A673 (cell line): ENCODE measurements at regions not wholly inside any gene's neighbourhood (a gene's known extent, or its start where the extent isn't known, plus 50 kb on each side); places are given as distances from the start of the nearest gene placed in this dataset.
A peak's percentile ranks its signal among the peaks of the same experiment; 100 is the strongest.
"Not testable (repeated sequence)": the region's sequence is repeated elsewhere in the genome, so short reads cannot be mapped to it uniquely, and the experiment has no call there.

Experiments used
- BruUV-seq: library from RNA; stranded (reverse); fragments of 400-500 nt; replicated peaks from 2 replicates; lab custom pipeline; 2021; lab: Mats Ljungman, UMichigan
- CTCF ChIA-PET: fragments of 300-600 bp; sonication (Branson Sonifier 250); formaldehyde crosslinking; loops from one replicate; lab custom pipeline; 2022; ENCODE audit warnings: antibody characterized with exemption; lab: Charles Lee
- POLR2A ChIA-PET: fragments of 300-600 bp; sonication (Branson Sonifier 250); formaldehyde crosslinking; loops from one replicate; lab custom pipeline; 2022; ENCODE audit warnings: antibody characterized with exemption; ENCODE audit not compliant: low non-redundant PET; lab: Charles Lee
- DNase-seq: peaks from one replicate; pipeline ENCODE4 v3.0.0-alpha.2; 2015; ENCODE audit warnings: low spot score
- H3K27ac ChIP-seq: fragments of 200-600 bp; sonication (generic); 2 replicates; pipeline ENCODE4 v1.5.1; 2016; ENCODE audit warnings: mixed run types, low read depth, mild to moderate bottlenecking, mixed read lengths, antibody characterized with exemption, low read length; ENCODE audit not compliant: poor library complexity, severe bottlenecking
- H3K27me3 ChIP-seq: fragments of 200-600 bp; sonication (generic); replicated peaks from 2 replicates; pipeline ENCODE4 v1.6.1; 2017; ENCODE audit warnings: mixed run types, low read depth, mild to moderate bottlenecking, mixed read lengths, antibody characterized with exemption, low read length; ENCODE audit not compliant: insufficient read depth, poor library complexity
- H3K36me3 ChIP-seq: fragments of 200-600 bp; sonication (generic); 2 replicates; pipeline ENCODE4 v1.6.1; 2016; ENCODE audit warnings: mixed run types, mild to moderate bottlenecking, mixed read lengths, antibody characterized with exemption, low read length; ENCODE audit not compliant: insufficient read depth, poor library complexity, severe bottlenecking
- H3K4me1 ChIP-seq: fragments of 200-600 bp; sonication (generic); 2 replicates; pipeline ENCODE4 v1.6.1; 2017; ENCODE audit warnings: mixed run types, mild to moderate bottlenecking, mixed read lengths, antibody characterized with exemption, low read length; ENCODE audit not compliant: insufficient read depth, poor library complexity, severe bottlenecking
- H3K4me3 ChIP-seq: fragments of 200-600 bp; sonication (generic); 2 replicates; pipeline ENCODE4 v1.5.1; 2016; ENCODE audit warnings: low read depth, mixed run types, mild to moderate bottlenecking, mixed read lengths, low read length; ENCODE audit not compliant: poor library complexity, severe bottlenecking
- H3K9me3 ChIP-seq: fragments of 200-600 bp; sonication (generic); 2 replicates; pipeline ENCODE4 v1.6.1; 2016; ENCODE audit warnings: mixed run types, low read depth, mild to moderate bottlenecking, mixed read lengths, antibody characterized with exemption, low read length; ENCODE audit not compliant: poor library complexity, severe bottlenecking
- CTCF ChIP-seq: fragments of 300-800, 200-600 bp; sonication (generic); conservative IDR thresholded peaks from 2 replicates; pipeline ENCODE4 v1.5.1; 2017; ENCODE audit warnings: low read depth, mild to moderate bottlenecking, antibody characterized with exemption, low read length, moderate library complexity, mixed read lengths
- EZH2 ChIP-seq: fragments of 200-600 bp; sonication (generic); IDR thresholded peaks from 2 replicates; pipeline ENCODE4 v1.6.1; 2017; ENCODE audit warnings: borderline replicate concordance, low read depth, mild to moderate bottlenecking, mixed read lengths, antibody characterized with exemption, low read length; ENCODE audit not compliant: poor library complexity, severe bottlenecking
- intact Hi-C: fragments of 100-400 bp; cut with micrococcal nuclease; formaldehyde crosslinking; loops from one replicate; pipeline ENCODE4 v1.10.0; 2022; ENCODE audit not compliant: unreplicated experiment

- POLR2A ChIA-PET: interaction anchor here (0.6 kb wide), 1 partner anchor 12 kb away, joined by 4 read pairs; no protein-coding TSS in a partner anchor
- CTCF ChIA-PET: interaction anchor here (0.7 kb wide), 1 partner anchor 19 kb away, joined by 3 read pairs; no protein-coding TSS in a partner anchor
- peak; percentile 90 for DNase-seq
- no peak overlapping the region for H3K4me3 ChIP-seq
- no peaks in the 10 kb centered on the region for H3K9me3 ChIP-seq
- peak overlapping the region; percentile 93 for H3K27ac ChIP-seq
- H3K36me3 ChIP-seq: no peaks in the 10 kb centered on the region
- H3K27me3 ChIP-seq: no peaks in the 10 kb centered on the region
- H3K4me1 ChIP-seq: peaks cover 52% of the 10 kb centered on the region
- intact Hi-C loops: loop anchor here (2.0 to 10.0 kb wide), 4 partner anchors 69 to 761 kb away; partner anchors contain the start of gene DAPK1
- no TSS peak for BruUV-seq
- TF ChIP-seq EZH2: no peak
- no peak for TF ChIP-seq CTCF
Observed at GRCh38 chr9:87405677-87406542, 91.8 kb upstream of the DAPK1 start.

- DNase-seq: no peak
- Histone ChIP-seq H3K4me3 (no peak overlapping the region), H3K9me3 (no peaks in the 10 kb centered on the region), H3K4me1 (peaks cover 52% of the 10 kb centered on the region), H3K27ac (peak overlapping the region; percentile 93), H3K36me3 (no peaks in the 10 kb centered on the region), H3K27me3 (no peaks in the 10 kb centered on the region)
- TF ChIP-seq EZH2 (no peak), CTCF (no peak)
- BruUV-seq: no TSS peak
- intact Hi-C loops: loop anchor here (2.0 to 10.0 kb wide), 4 partner anchors 70 to 762 kb away; partner anchors contain the start of gene DAPK1
- POLR2A ChIA-PET: no interaction called here
- CTCF ChIA-PET: no interaction called here
Observed at GRCh38 chr9:87406543-87407166, 91.0 kb upstream of the DAPK1 start.

- H3K27me3 ChIP-seq, POLR2A ChIA-PET, DNase-seq, H3K4me3 ChIP-seq, BruUV-seq, H3K9me3 ChIP-seq, H3K27ac ChIP-seq, intact Hi-C loops, H3K36me3 ChIP-seq, CTCF ChIA-PET: not testable (repeated sequence)
- H3K4me1 ChIP-seq: peaks cover 28% of the 10 kb centered on the region
Observed at GRCh38 chr9:87410047-87411005, 87.3 kb upstream of the DAPK1 start.
